ENCODE measurements at regions not wholly inside any gene's neighbourhood (a gene's known extent, or its start where the extent isn't known, plus 50 kb on each side); places are given as distances from the start of the nearest gene placed in this dataset.
A peak's percentile ranks its signal among the peaks of the same experiment; 100 is the strongest.

GRCh38 chr13:66128692-66129269, 1101.4 kb downstream of the PCDH9 start (continued):
- 0 out of 2 replicates have a peak, but pooled peaks have one; percentile 27 for TF ChIP-seq DPF2 (IDR thresholded peaks at IDR 0.05)
- TF ChIP-seq ZNF622 (IDR thresholded peaks at IDR 0.05) = no peak
- TF ChIP-seq ZBTB11 (CRISPR knock-in tag; IDR thresholded peaks at IDR 0.05) = no peak
- TF ChIP-seq SPI1 (IDR thresholded peaks at IDR 0.05; ENCODE audit: borderline replicate concordance, insufficient read depth, low read depth, low read length) = no peak
- TF ChIP-seq IKZF2 (IDR thresholded peaks at IDR 0.05) = peak; percentile 50 to 56
- no peak for TF ChIP-seq IRF3 (IDR thresholded peaks at IDR 0.05)
- no peak for TF ChIP-seq CBFB (IDR thresholded peaks at IDR 0.05; ENCODE audit: low read depth)
- no peak for TF ChIP-seq MEF2B (IDR thresholded peaks at IDR 0.05; ENCODE audit: partially characterized antibody, poor library complexity, severe bottlenecking)
- TF ChIP-seq KLF5 (IDR thresholded peaks at IDR 0.05; ENCODE audit: partially characterized antibody) = no peak
- TF ChIP-seq BCL11A (IDR thresholded peaks at IDR 0.05; ENCODE audit: low read depth, low read length) = peak; percentile 71
- no peak for TF ChIP-seq EED (IDR thresholded peaks at IDR 0.05; ENCODE audit: low read depth)
- no peak for TF ChIP-seq YBX1 (IDR thresholded peaks at IDR 0.05)
- no peak for TF ChIP-seq HCFC1 (IDR thresholded peaks at IDR 0.05; ENCODE audit: low read length)
- no peak for TF ChIP-seq RAD51 (IDR thresholded peaks at IDR 0.05)
- TF ChIP-seq MYC (IDR thresholded peaks at IDR 0.05; ENCODE audit: insufficient read depth, insufficient read length, insufficient replicate concordance, low read length, severe bottlenecking) = no peak
- no peak for TF ChIP-seq NR2F1 (conservative IDR thresholded peaks at IDR 0.05)
- TF ChIP-seq POLR2AphosphoS2 (IDR thresholded peaks at IDR 0.05; ENCODE audit: low read depth, low read length) = no peak
- peak; percentile 83 for TF ChIP-seq MTA2 (IDR thresholded peaks at IDR 0.05; ENCODE audit: low read depth)
- TF ChIP-seq SMAD5 (IDR thresholded peaks at IDR 0.05; ENCODE audit: low read depth) = no peak
- peak; percentile 43; the same call in 1 of the 2 replicates for TF ChIP-seq IKZF1 (conservative IDR thresholded peaks at IDR 0.05)
